GM12891 (cell line): ENCODE measurements at regions not wholly inside any gene's neighbourhood (a gene's known extent, or its start where the extent isn't known, plus 50 kb on each side); places are given as distances from the start of the nearest gene placed in this dataset.

Experiments
- PAX5 ChIP-seq: IDR thresholded peaks from 2 replicates; pipeline ENCODE4 v1.6.1; 2011; ENCODE audit warnings: low read length, moderate library complexity, mild to moderate bottlenecking; ENCODE audit not compliant: insufficient read depth, severe bottlenecking
- POLR2A ChIP-seq: IDR thresholded peaks from 2 replicates; pipeline ENCODE4 v1.6.1; 2011; ENCODE audit warnings: low read depth, low read length, control low read depth
- POLR2AphosphoS5 ChIP-seq: IDR thresholded peaks from 2 replicates; pipeline ENCODE4 v1.6.1; 2011; ENCODE audit warnings: low read depth, low read length, control low read depth
- POU2F2 ChIP-seq: IDR thresholded peaks from 2 replicates; pipeline ENCODE4 v1.6.1; 2011; ENCODE audit warnings: low read depth, mild to moderate bottlenecking, control low read depth, low read length, moderate library complexity
- SPI1 ChIP-seq: IDR thresholded peaks from 2 replicates; pipeline ENCODE4 v1.6.1; 2011; ENCODE audit warnings: low read depth, low read length, control low read depth
- TAF1 ChIP-seq: IDR thresholded peaks from 2 replicates; pipeline ENCODE4 v1.6.1; 2011; ENCODE audit warnings: low read depth, low read length, control low read depth

DNA sequence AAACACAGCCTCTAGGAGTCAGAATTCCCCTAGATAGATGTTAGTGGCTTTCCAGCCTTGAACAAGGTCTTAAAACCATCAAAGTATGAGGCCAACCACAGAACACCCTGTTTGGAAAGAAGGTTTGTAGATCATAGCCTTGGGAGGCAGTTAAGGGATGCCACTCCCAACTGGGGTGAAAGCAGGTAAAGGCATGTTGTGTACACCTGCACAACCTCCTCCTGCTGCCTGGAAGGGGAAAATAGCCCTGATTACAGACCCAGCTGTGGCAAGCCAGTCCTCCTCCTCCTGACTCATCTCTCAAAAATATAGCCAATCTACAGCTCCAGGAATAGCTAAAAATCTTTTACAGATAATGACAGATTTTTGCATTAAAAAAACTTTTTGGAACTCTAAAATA, 108.1 kb downstream of the RBM43 start:
- TF ChIP-seq POLR2A: no peak
- TF ChIP-seq TAF1: no peak
- TF ChIP-seq POLR2AphosphoS5: no peak
- TF ChIP-seq SPI1: no peak
- no peak for TF ChIP-seq POU2F2
- no peak for TF ChIP-seq PAX5
